Heart right ventricle (tissue), 16 donors: ENCODE measurements at regions not wholly inside any gene's neighbourhood (a gene's known extent, or its start where the extent isn't known, plus 50 kb on each side); places are given as distances from the start of the nearest gene placed in this dataset.
A peak's percentile ranks its signal among the peaks of the same experiment; 100 is the strongest.

ENCODE experiments used
- ATAC-seq, 8 donors: fragments of 200-7000 bp; cut with Tn5 transposase; one replicate each; pipeline ENCODE4 v1.9.1; 2020; ENCODE audit warnings: mild to moderate bottlenecking in 8 of 8, moderate library complexity in 8 of 8, moderate number of reproducible peaks in 1 of 8
- DNase-seq, 2 donors: peaks; one replicate each; pipeline ENCODE4 v3.0.0-alpha.2; 2020
- H3K27ac ChIP-seq, 10 donors: fragments of 200-600 bp; sonication (generic) in 2 of 10; one replicate each; pipeline versions ENCODE4 v1.5.0 to v1.8.0; 2020 to 2022; ENCODE audit warnings: mild to moderate bottlenecking in 3 of 10
- H3K27me3 ChIP-seq, 7 donors: fragments of 200-600 bp; one replicate each; pipeline ENCODE4 v1.8.0; 2021 to 2022; ENCODE audit warnings: mild to moderate bottlenecking in 2 of 7
- H3K36me3 ChIP-seq, 9 donors: fragments of 200-600 bp; sonication (generic) in 1 of 9; one replicate each; pipeline versions ENCODE4 v1.5.0 to v1.8.0; 2020 to 2022; ENCODE audit warnings: mild to moderate bottlenecking in 2 of 9
- H3K4me1 ChIP-seq, 9 donors: fragments of 200-600 bp; sonication (generic) in 1 of 9; one replicate each; pipeline versions ENCODE4 v1.5.0 to v1.8.0; 2020 to 2022; ENCODE audit warnings: mild to moderate bottlenecking in 4 of 9
- H3K4me3 ChIP-seq, 10 donors: fragments of 200-600 bp; sonication (generic) in 2 of 10; one replicate each; pipeline versions ENCODE4 v1.5.0 to v1.8.0; 2020 to 2022; ENCODE audit warnings: mild to moderate bottlenecking in 7 of 10, moderate library complexity in 2 of 10
- H3K9me3 ChIP-seq, 11 donors: fragments of 200-600 bp in 10 of 11; sonication (generic) in 2 of 11; one replicate each; pipeline versions ENCODE4 v1.5.0 to v1.8.0; 2013 to 2022; ENCODE audit warnings: mild to moderate bottlenecking in 2 of 11, control low read depth in 1 of 11, moderate library complexity in 1 of 11
- CTCF ChIP-seq, 9 donors: fragments of 200-600 bp; sonication (generic) in 2 of 9; IDR thresholded peaks; one replicate each; pipeline versions ENCODE4 v1.5.0 to v1.8.0; 2021 to 2022; ENCODE audit warnings: antibody characterized with exemption in 9 of 9, mild to moderate bottlenecking in 5 of 9, moderate library complexity in 1 of 9
- WGBS, 2 donors: extraction: QIAGEN DNeasy Blood & Tissue Kit; methylation state at CpG; one replicate each; pipeline ENCODE4 v1.1.7; 2013; ENCODE audit warnings: inconsistent platforms in 1 of 2; 5-methylcytosine and 5-hydroxymethylcytosine counted together
- intact Hi-C, 10 donors: fragments of 100-400 bp; cut with DNase I; formaldehyde crosslinking; loops; one replicate each; pipeline versions ENCODE4 v1.11.1 to v1.14.2; 2022
- donor health status: Arrhythmogenic right ventricular cardiomyopathy.
- donor health status: ischemic (EF 13 %, LVEDD 7.1; RV severe dilation, severe dysfunction).
- donor health status: healthy with polysubstance abuse.
- donor health status: DM: no; HTN: yes; CAD: no.
- donor health status: DM: no; HTN: no; CAD: no.
- donor health status: ischemic (EF 25% LVEDD 6.9; RV normal size, moderate dysfunction).
- donor health status: ischemic (EF 25% LVEDD 5.7; RV mildly dilated, moderate dysfunction).
- donor health status: healthy.
- donor health status: DM: yes; HTN: yes; CAD: no.
- donor health status: Ischemic cardiomyopathy.
- donor health status: ischemic (EF 35%, LVEDD 5.7; RV mildly dilated, moderate dysfunction).
- donor health status: nonischemic (EF 11% LVEDD 7.7; RV severe dilation, severe dysfunction).
- donor health status: DM: yes; HTN: yes; CAD: no.
- donor health status: PGD.
- donor health status: ischemic (EF 29% LVEDD 5.4; RV normal size, mild dysfunction).
- donor health status: nonischemic (EF 23%, LVEDD 6.1; RV moderate dilation, normal function).

DNA sequence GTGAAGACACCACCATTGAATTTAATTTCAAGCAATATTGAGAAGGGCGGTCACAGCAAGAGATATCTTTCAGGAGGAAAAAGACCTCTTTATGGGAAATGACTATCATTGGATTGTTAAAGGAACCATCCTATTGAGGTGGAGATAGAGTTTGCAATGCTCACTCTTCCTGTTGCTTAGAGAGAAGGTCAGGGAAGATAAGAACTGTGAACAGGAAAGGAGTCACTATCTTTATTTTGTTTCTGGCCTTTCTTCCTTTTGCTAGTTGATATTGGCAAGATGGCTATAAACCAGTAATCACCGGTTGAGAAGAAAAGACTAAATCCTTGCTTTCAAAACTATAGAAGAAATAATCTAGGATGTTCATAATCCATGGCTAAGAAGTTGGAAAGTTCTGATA, 112.1 kb upstream of the TMEM108 start:
- Histone ChIP-seq H3K27ac (no peak overlapping the region), H3K4me1 (no peaks in the 10 kb centered on the region), H3K27me3 (no peaks in the 10 kb centered on the region), H3K4me3 (no peak overlapping the region), H3K36me3 (no peaks in the 10 kb centered on the region), H3K9me3 (no peaks in the 10 kb centered on the region)
- no peak for DNase-seq
- WGBS, 2 donors: 55 to 67% methylated on average over 2 of the region's 2 CpGs
- TF ChIP-seq CTCF (IDR thresholded peaks at IDR 0.05): no peak
- intact Hi-C loops: no loop called here
- no peak for ATAC-seq

- DNase-seq (no peak), ATAC-seq (no peak)
- Histone ChIP-seq H3K27me3 (no peaks in the 10 kb centered on the region), H3K4me1 (no peaks in the 10 kb centered on the region), H3K4me3 (no peak overlapping the region), H3K27ac (no peak overlapping the region), H3K9me3 (no peaks in the 10 kb centered on the region), H3K36me3 (no peaks in the 10 kb centered on the region)
- TF ChIP-seq CTCF (IDR thresholded peaks at IDR 0.05): no peak
- intact Hi-C loops: no loop called here
- 91 to 95% methylated on average over 4 of the region's 4 CpGs for WGBS, 2 donors
These were observed 112.8 kb upstream of the TMEM108 start for GRCh38 chr3:132925256-132925930.

DNA sequence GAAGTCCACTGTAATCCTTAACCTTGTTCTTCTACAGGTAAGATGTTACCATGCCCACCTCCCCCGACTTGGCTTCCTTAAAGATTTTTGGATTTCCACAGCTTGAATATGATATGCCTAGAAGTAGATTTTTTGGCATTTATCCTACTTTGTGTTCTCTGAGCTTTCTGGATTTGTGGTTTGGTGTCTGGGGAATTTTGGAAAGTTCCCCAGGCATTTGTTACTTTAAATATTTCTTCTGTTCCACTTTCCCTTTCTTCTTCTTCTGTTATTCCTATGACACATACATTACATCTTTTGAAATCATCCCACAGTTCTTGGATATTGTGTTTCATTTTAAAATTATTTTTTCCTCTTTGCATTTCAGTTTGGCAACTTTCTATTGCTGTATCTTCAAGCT, 122.1 kb upstream of the TMEM108 start:
- DNase-seq (no peak), ATAC-seq (no peak)
- no peak for TF ChIP-seq CTCF (IDR thresholded peaks at IDR 0.05)
- Histone ChIP-seq H3K27ac (no peak overlapping the region), H3K4me3 (no peak overlapping the region), H3K36me3 (no peaks in the 10 kb centered on the region), H3K27me3 (peaks cover 0 to 6% (median 0%) of the 10 kb centered on the region in 7 donors), H3K4me1 (peaks cover 0 to 3% (median 0%) of the 10 kb centered on the region in 9 donors), H3K9me3 (peaks cover 0 to 25% (median 0%) of the 10 kb centered on the region in 11 donors)
- 81 to 88% methylated on average over 1 of the region's 1 CpG for WGBS, 2 donors
- intact Hi-C loops: no loop called here

GRCh38 chr3:132912416-132912753, 125.8 kb upstream of the TMEM108 start:
- DNase-seq (no peak), ATAC-seq (no peak)
- no peak for TF ChIP-seq CTCF (IDR thresholded peaks at IDR 0.05)
- H3K27me3 ChIP-seq: peaks cover 0 to 6% (median 0%) of the 10 kb centered on the region in 7 donors
- intact Hi-C loops: no loop called here
- peaks cover 0 to 25% (median 0%) of the 10 kb centered on the region in 11 donors for H3K9me3 ChIP-seq
- no peaks in the 10 kb centered on the region for H3K36me3 ChIP-seq
- 71 to 77% methylated on average over 3 of the region's 3 CpGs for WGBS, 2 donors
- no peak overlapping the region for H3K4me3 ChIP-seq
- peak overlapping the region in 2 of 10 donors; percentile 52 to 66 for H3K27ac ChIP-seq
- peaks cover 0 to 3% (median 0%) of the 10 kb centered on the region in 9 donors for H3K4me1 ChIP-seq
